ENCODE measurements at regions not wholly inside any gene's neighbourhood (a gene's known extent, or its start where the extent isn't known, plus 50 kb on each side); places are given as distances from the start of the nearest gene placed in this dataset.

GRCh38 chr6:91020744-91021143 lies 433.9 kb upstream of the MAP3K7 start:
- TF ChIP-seq GATA2 (IDR thresholded peaks at IDR 0.05; ENCODE audit: low read depth, low read length) (no peak), GATA3 (IDR thresholded peaks at IDR 0.05; ENCODE audit: low read depth, low read length) (no peak)

- TF ChIP-seq GATA3 (IDR thresholded peaks at IDR 0.05; ENCODE audit: low read depth, low read length) (no peak), GATA2 (IDR thresholded peaks at IDR 0.05; ENCODE audit: low read depth, low read length) (no peak)
Measured at GRCh38 chr6:91018586-91018985, 431.7 kb upstream of the MAP3K7 start.

- TF ChIP-seq GATA2 (IDR thresholded peaks at IDR 0.05; ENCODE audit: low read depth, low read length) (no peak), GATA3 (IDR thresholded peaks at IDR 0.05; ENCODE audit: low read depth, low read length) (no peak)
Measured at GRCh38 chr6:91013511-91013910, 426.6 kb upstream of the MAP3K7 start.

- TF ChIP-seq GATA3 (IDR thresholded peaks at IDR 0.05; ENCODE audit: low read depth, low read length) = no peak
- TF ChIP-seq GATA2 (IDR thresholded peaks at IDR 0.05; ENCODE audit: low read depth, low read length) = no peak
Measured at GRCh38 chr6:90997076-90997475, 410.2 kb upstream of the MAP3K7 start.

- no peak for TF ChIP-seq GATA2 (IDR thresholded peaks at IDR 0.05; ENCODE audit: low read depth, low read length)
- no peak for TF ChIP-seq GATA3 (IDR thresholded peaks at IDR 0.05; ENCODE audit: low read depth, low read length)
Measured at GRCh38 chr6:90993770-90994169, 406.9 kb upstream of the MAP3K7 start.

- no peak for TF ChIP-seq GATA2 (IDR thresholded peaks at IDR 0.05; ENCODE audit: low read depth, low read length)
- TF ChIP-seq GATA3 (IDR thresholded peaks at IDR 0.05; ENCODE audit: low read depth, low read length) = no peak
Measured at GRCh38 chr6:90989763-90990162, 402.9 kb upstream of the MAP3K7 start.

- TF ChIP-seq GATA3 (IDR thresholded peaks at IDR 0.05; ENCODE audit: low read depth, low read length) = no peak
- no peak for TF ChIP-seq GATA2 (IDR thresholded peaks at IDR 0.05; ENCODE audit: low read depth, low read length)
Measured at GRCh38 chr6:90984066-90984465, 397.2 kb upstream of the MAP3K7 start.

- no peak for TF ChIP-seq GATA3 (IDR thresholded peaks at IDR 0.05; ENCODE audit: low read depth, low read length)
- TF ChIP-seq GATA2 (IDR thresholded peaks at IDR 0.05; ENCODE audit: low read depth, low read length) = no peak
Measured at GRCh38 chr6:90983462-90983861, 396.6 kb upstream of the MAP3K7 start.

GRCh38 chr6:90982581-90982980 lies 395.7 kb upstream of the MAP3K7 start:
- TF ChIP-seq GATA3 (IDR thresholded peaks at IDR 0.05; ENCODE audit: low read depth, low read length) (no peak), GATA2 (IDR thresholded peaks at IDR 0.05; ENCODE audit: low read depth, low read length) (no peak)

GRCh38 chr6:90982051-90982450 lies 395.2 kb upstream of the MAP3K7 start:
- TF ChIP-seq GATA2 (IDR thresholded peaks at IDR 0.05; ENCODE audit: low read depth, low read length) (no peak), GATA3 (IDR thresholded peaks at IDR 0.05; ENCODE audit: low read depth, low read length) (no peak)

- TF ChIP-seq GATA3 (IDR thresholded peaks at IDR 0.05; ENCODE audit: low read depth, low read length) (no peak), GATA2 (IDR thresholded peaks at IDR 0.05; ENCODE audit: low read depth, low read length) (no peak)
Measured at GRCh38 chr6:90978046-90978445, 391.2 kb upstream of the MAP3K7 start.

GRCh38 chr6:90977513-90977912 lies 390.6 kb upstream of the MAP3K7 start:
- TF ChIP-seq GATA3 (IDR thresholded peaks at IDR 0.05; ENCODE audit: low read depth, low read length) = no peak
- TF ChIP-seq GATA2 (IDR thresholded peaks at IDR 0.05; ENCODE audit: low read depth, low read length) = no peak

- TF ChIP-seq GATA2 (IDR thresholded peaks at IDR 0.05; ENCODE audit: low read depth, low read length) = no peak
- TF ChIP-seq GATA3 (IDR thresholded peaks at IDR 0.05; ENCODE audit: low read depth, low read length) = no peak
Measured at GRCh38 chr6:90976341-90976740, 389.5 kb upstream of the MAP3K7 start.

- TF ChIP-seq GATA2 (IDR thresholded peaks at IDR 0.05; ENCODE audit: low read depth, low read length) = no peak
- no peak for TF ChIP-seq GATA3 (IDR thresholded peaks at IDR 0.05; ENCODE audit: low read depth, low read length)
Measured at GRCh38 chr6:90975741-90976140, 388.9 kb upstream of the MAP3K7 start.

- TF ChIP-seq GATA3 (IDR thresholded peaks at IDR 0.05; ENCODE audit: low read depth, low read length) = no peak
- no peak for TF ChIP-seq GATA2 (IDR thresholded peaks at IDR 0.05; ENCODE audit: low read depth, low read length)
Measured at GRCh38 chr6:90973188-90973587, 386.3 kb upstream of the MAP3K7 start.

- TF ChIP-seq GATA3 (IDR thresholded peaks at IDR 0.05; ENCODE audit: low read depth, low read length) = no peak
- no peak for TF ChIP-seq GATA2 (IDR thresholded peaks at IDR 0.05; ENCODE audit: low read depth, low read length)
Measured at GRCh38 chr6:90970672-90971071, 383.8 kb upstream of the MAP3K7 start.
